A549 (cell line): ENCODE measurements at regions not wholly inside any gene's neighbourhood (a gene's known extent, or its start where the extent isn't known, plus 50 kb on each side); places are given as distances from the start of the nearest gene placed in this dataset.
A peak's percentile ranks its signal among the peaks of the same experiment; 100 is the strongest.

Experiments
- ATAC-seq, 2 experiments: fragments of 200-7000 bp in 1 of 2; fragments of >200 bp in 1 of 2; cut with Nextera tagmentation in 1 of 2; cut with Tn5 transposase in 1 of 2; 3 replicates each; pipeline versions ENCODE4 v1.8.0 to v1.9.1; 2018 to 2020; ENCODE audit warnings: mild to moderate bottlenecking in 1 of 2, moderate library complexity in 1 of 2
- CTCF ChIA-PET: fragments of 300-600 bp; sonication (Branson Sonifier 250); formaldehyde crosslinking; extraction: SDS; loops from one replicate; lab custom pipeline; 2021; ENCODE audit warnings: antibody characterized with exemption, inconsistent platforms; lab: Yijun Ruan, JAX
- POLR2A ChIA-PET: fragments of 350-600 bp; formaldehyde crosslinking; extraction: SDS; loops from one replicate; lab custom pipeline; 2021; ENCODE audit warnings: antibody characterized with exemption, inconsistent platforms; lab: Yijun Ruan, JAX
- DNase-seq, 2 experiments: peaks; one replicate each; pipeline versions ENCODE4 v3.0.0 to v3.0.0-alpha.2; 2011 to 2016; ENCODE audit warnings: low read depth in 1 of 2, low spot score in 1 of 2
- FAIRE-seq: peaks from 2 replicates; lab custom pipeline; 2011; peaks lifted over from hg19 to GRCh38; lab: Jason Lieb, UNC
- H3K27ac ChIP-seq, 2 experiments: fragments of >200 bp; sonication (Bioruptor Twin); formaldehyde crosslinking; 3 replicates each; pipeline ENCODE4 v1.5.1; 2016 to 2017
- H3K4me1 ChIP-seq: fragments of >200 bp; sonication (Bioruptor Twin); formaldehyde crosslinking; 3 replicates; pipeline ENCODE4 v1.6.1; 2016
- H3K4me2 ChIP-seq: fragments of >200 bp; sonication (Bioruptor Twin); formaldehyde crosslinking; 3 replicates; pipeline ENCODE4 v1.6.1; 2016
- H3K4me3 ChIP-seq: fragments of >200 bp; sonication (Bioruptor Twin); formaldehyde crosslinking; 3 replicates; pipeline ENCODE4 v1.5.1; 2016
- H3K9me3 ChIP-seq: fragments of >200 bp; sonication (Bioruptor Twin); formaldehyde crosslinking; 3 replicates; pipeline ENCODE4 v1.6.1; 2016
- CBX8 ChIP-seq: fragments of 200-600 bp; sonication (generic); IDR thresholded peaks from 2 replicates; pipeline ENCODE4 v1.6.1; 2016
- EHF ChIP-seq: fragments of 250-450 bp; sonication (Bioruptor Pico); IDR thresholded peaks from 2 replicates; pipeline ENCODE4 v1.5.0; 2020; ENCODE audit warnings: mild to moderate bottlenecking
- EHMT2 ChIP-seq: fragments of 200-600 bp; sonication (generic); IDR thresholded peaks from 2 replicates; pipeline ENCODE4 v1.6.1; 2016; ENCODE audit warnings: antibody characterized with exemption, low read depth, mild to moderate bottlenecking, moderate library complexity
- ESRRA ChIP-seq: fragments of 150-350 bp; IDR thresholded peaks from 2 replicates; pipeline ENCODE4 v1.6.1; 2014; ENCODE audit warnings: mild to moderate bottlenecking, low read length, borderline replicate concordance
- FOSL2 ChIP-seq, 2 experiments: fragments of 450-650 bp in 1 of 2; fragments of >200 bp in 1 of 2; sonication (Bioruptor Twin) in 1 of 2; formaldehyde crosslinking; IDR thresholded peaks; 2 replicates each; pipeline versions ENCODE4 v1.5.0 to v1.6.1; 2016 to 2020; ENCODE audit warnings: mild to moderate bottlenecking in 1 of 2, moderate library complexity in 1 of 2
- GATA3 ChIP-seq: IDR thresholded peaks from 2 replicates; pipeline ENCODE4 v1.6.1; 2012; ENCODE audit warnings: borderline replicate concordance
- KDM5A ChIP-seq: fragments of 200-600 bp; sonication (generic); IDR thresholded peaks from 2 replicates; pipeline ENCODE4 v1.6.1; 2016; ENCODE audit warnings: antibody characterized with exemption, mild to moderate bottlenecking
- MAFK ChIP-seq: fragments of 450-650 bp; IDR thresholded peaks from 2 replicates; pipeline ENCODE4 v1.6.1; 2014; ENCODE audit not compliant: partially characterized antibody
- MAZ ChIP-seq: fragments of 150-350 bp; IDR thresholded peaks from 2 replicates; pipeline ENCODE4 v1.6.1; 2014; ENCODE audit warnings: antibody characterized with exemption, low read depth, low read length, borderline replicate concordance
- NR3C1 ChIP-seq: fragments of >200 bp; sonication (Bioruptor Twin); formaldehyde crosslinking; IDR thresholded peaks from 3 replicates; pipeline ENCODE4 v1.6.1; 2017
- PBX3 ChIP-seq: IDR thresholded peaks from 2 replicates; pipeline ENCODE4 v1.6.1; 2012
- PHF8 ChIP-seq: fragments of 200-600 bp; sonication (generic); IDR thresholded peaks from 2 replicates; pipeline ENCODE4 v1.6.1; 2016; ENCODE audit warnings: low read depth, mild to moderate bottlenecking, antibody characterized with exemption, moderate library complexity, borderline replicate concordance
- RCOR1 ChIP-seq: fragments of 150-350 bp; IDR thresholded peaks from 2 replicates; pipeline ENCODE4 v1.6.1; 2014; ENCODE audit warnings: antibody characterized with exemption, low read length, low read depth
- RFX5 ChIP-seq: fragments of 450-650 bp; IDR thresholded peaks from 2 replicates; pipeline ENCODE4 v1.7.1; 2014; ENCODE audit warnings: antibody characterized with exemption, mild to moderate bottlenecking, moderate library complexity
- RNF2 ChIP-seq: fragments of 200-600 bp; sonication (generic); IDR thresholded peaks from 2 replicates; pipeline ENCODE4 v1.6.1; 2016; ENCODE audit warnings: low read depth, mild to moderate bottlenecking, antibody characterized with exemption, moderate library complexity, borderline replicate concordance
- TFCP2L1 ChIP-seq: fragments of 250-450 bp; sonication (Bioruptor Pico); IDR thresholded peaks from 2 replicates; pipeline ENCODE4 v1.5.0; 2021; ENCODE audit warnings: mild to moderate bottlenecking
- ZC3H11A ChIP-seq: fragments of 450-650 bp; IDR thresholded peaks from 2 replicates; pipeline ENCODE4 v1.6.1; 2014; ENCODE audit warnings: antibody characterized with exemption, mild to moderate bottlenecking
- ZNF302 ChIP-seq: fragments of 250-450 bp; sonication (Bioruptor Pico); IDR thresholded peaks from 2 replicates; pipeline ENCODE4 v1.9.0; 2021; ENCODE audit warnings: inconsistent platforms, mild to moderate bottlenecking, moderate library complexity
- WGBS: methylation state at CpG from one replicate; pipeline ENCODE4 v1.1.6; 2017; ENCODE audit errors: missing lambda C conversion rate; 5-methylcytosine and 5-hydroxymethylcytosine counted together
- TF ChIP-seq, protein P1 (sequence below): fragments of 200-600 bp; sonication (generic); IDR thresholded peaks from 2 replicates; pipeline ENCODE4 v1.6.1; 2016; ENCODE audit warnings: antibody characterized with exemption, mild to moderate bottlenecking, moderate library complexity

DNA sequence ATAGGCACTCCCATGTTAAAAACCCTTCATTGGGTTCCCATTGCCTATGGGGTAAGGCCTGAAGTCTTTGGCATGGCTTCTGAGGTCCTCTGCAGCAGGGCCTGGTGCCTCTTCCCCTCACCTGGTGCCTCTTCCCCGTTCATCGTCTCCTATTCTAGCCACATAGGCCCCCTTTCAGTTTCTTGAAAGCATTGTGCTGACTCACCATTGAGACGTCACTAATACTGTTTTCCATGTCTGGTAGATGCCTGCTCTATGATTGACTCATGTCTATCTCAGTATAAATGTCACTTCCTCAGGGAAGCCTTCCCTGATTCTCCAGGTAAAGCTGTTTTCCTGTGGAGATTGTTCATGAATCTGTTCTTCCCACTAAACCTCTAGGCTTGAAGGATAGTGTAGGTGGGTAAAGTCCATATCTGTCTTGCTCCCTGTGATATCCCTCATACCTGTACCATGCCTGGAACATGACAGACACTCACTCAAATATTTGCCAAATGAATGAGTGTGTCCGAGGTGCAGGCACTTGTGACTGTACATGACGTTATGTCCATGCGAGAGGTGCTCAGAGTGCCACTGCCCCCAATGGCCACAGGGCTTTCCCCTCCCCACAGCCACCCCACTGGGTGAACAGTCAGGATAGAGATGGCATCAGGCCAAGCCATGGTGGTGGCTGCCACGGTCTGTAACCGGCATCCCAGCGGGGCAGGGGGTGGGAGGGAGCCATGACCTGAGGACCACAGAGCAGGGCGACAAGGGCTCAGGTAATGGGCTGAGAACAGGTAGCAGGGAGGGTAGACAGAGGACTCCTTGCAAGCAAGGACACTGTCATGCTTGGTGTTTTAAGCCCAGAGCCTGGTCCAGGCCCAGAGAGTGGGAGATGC is 85.2 kb upstream of the FAM20A start:
- FAIRE-seq, result no peak

DNA sequence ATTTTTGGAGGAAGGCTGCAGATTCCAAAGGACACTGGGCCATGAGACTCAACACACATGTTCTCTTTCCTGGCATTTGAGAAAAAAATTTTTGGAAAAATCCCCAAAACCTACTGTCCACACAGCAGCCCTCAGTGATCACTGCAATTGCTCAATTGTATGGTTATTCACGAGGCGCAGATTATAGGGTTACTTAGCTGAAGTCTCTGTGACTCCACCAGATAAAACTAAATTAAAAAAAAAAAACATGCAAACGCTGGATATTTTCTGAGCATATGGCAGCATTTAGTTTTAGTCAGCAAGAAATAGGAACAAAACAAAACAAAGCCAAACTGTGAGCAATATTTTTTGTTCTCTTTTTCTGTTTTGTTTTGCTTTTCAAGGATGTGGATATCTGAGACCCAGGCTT is 83.8 kb upstream of the FAM20A start:
- no peak for TF ChIP-seq ESRRA
- no peak for TF ChIP-seq RCOR1
- no peak for TF ChIP-seq CBX8
- no peak for TF ChIP-seq FOSL2 (IDR thresholded peaks at IDR 0.05)
- no peak for TF ChIP-seq FOSL2 (CRISPR knock-in tag; IDR thresholded peaks at IDR 0.05)
- TF ChIP-seq, protein P1, sequence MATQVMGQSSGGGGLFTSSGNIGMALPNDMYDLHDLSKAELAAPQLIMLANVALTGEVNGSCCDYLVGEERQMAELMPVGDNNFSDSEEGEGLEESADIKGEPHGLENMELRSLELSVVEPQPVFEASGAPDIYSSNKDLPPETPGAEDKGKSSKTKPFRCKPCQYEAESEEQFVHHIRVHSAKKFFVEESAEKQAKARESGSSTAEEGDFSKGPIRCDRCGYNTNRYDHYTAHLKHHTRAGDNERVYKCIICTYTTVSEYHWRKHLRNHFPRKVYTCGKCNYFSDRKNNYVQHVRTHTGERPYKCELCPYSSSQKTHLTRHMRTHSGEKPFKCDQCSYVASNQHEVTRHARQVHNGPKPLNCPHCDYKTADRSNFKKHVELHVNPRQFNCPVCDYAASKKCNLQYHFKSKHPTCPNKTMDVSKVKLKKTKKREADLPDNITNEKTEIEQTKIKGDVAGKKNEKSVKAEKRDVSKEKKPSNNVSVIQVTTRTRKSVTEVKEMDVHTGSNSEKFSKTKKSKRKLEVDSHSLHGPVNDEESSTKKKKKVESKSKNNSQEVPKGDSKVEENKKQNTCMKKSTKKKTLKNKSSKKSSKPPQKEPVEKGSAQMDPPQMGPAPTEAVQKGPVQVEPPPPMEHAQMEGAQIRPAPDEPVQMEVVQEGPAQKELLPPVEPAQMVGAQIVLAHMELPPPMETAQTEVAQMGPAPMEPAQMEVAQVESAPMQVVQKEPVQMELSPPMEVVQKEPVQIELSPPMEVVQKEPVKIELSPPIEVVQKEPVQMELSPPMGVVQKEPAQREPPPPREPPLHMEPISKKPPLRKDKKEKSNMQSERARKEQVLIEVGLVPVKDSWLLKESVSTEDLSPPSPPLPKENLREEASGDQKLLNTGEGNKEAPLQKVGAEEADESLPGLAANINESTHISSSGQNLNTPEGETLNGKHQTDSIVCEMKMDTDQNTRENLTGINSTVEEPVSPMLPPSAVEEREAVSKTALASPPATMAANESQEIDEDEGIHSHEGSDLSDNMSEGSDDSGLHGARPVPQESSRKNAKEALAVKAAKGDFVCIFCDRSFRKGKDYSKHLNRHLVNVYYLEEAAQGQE, result no peak
- no peak for TF ChIP-seq PBX3
- no peak for TF ChIP-seq NR3C1
- TF ChIP-seq MAZ, result no peak
- no peak for TF ChIP-seq RNF2
- TF ChIP-seq EHF (CRISPR knock-in tag), result no peak
- no peak for TF ChIP-seq KDM5A
- TF ChIP-seq EHMT2, result no peak
- TF ChIP-seq TFCP2L1 (CRISPR knock-in tag), result no peak
- no peak for TF ChIP-seq PHF8
- TF ChIP-seq ZNF302 (CRISPR knock-in tag), result no peak
- TF ChIP-seq ZC3H11A, result no peak
- no peak for TF ChIP-seq RFX5
- no peaks in the 10 kb centered on the region for H3K9me3 ChIP-seq
- no peak overlapping the region for H3K4me2 ChIP-seq
- FAIRE-seq (no peak), DNase-seq (no peak), ATAC-seq (no peak)
- no peak overlapping the region for H3K27ac ChIP-seq
- CTCF ChIA-PET, result interaction anchor here (1.9 kb wide), 1 partner anchor 10 kb away, joined by 6 read pairs; no protein-coding TSS in a partner anchor
- WGBS, result 69% methylated on average over 3 of the region's 3 CpGs
- POLR2A ChIA-PET, result no interaction called here
- no peak overlapping the region for H3K4me3 ChIP-seq
- no peaks in the 10 kb centered on the region for H3K4me1 ChIP-seq

More for the DNA sequence above, 85.2 kb upstream of the FAM20A start:
- no peaks in the 10 kb centered on the region for H3K4me1 ChIP-seq
- DNase-seq (no peak), ATAC-seq (no peak)
- POLR2A ChIA-PET, result no interaction called here
- TF ChIP-seq MAFK (peak; percentile 11), RNF2 (no peak)
- TF ChIP-seq, all 56 proteins: peak for 1
- H3K27ac ChIP-seq, result no peak overlapping the region
- H3K9me3 ChIP-seq, result no peaks in the 10 kb centered on the region
- WGBS, result 72% methylated on average over 10 of the region's 10 CpGs
- no peak overlapping the region for H3K4me2 ChIP-seq
- no peak overlapping the region for H3K4me3 ChIP-seq
- CTCF ChIA-PET, result interaction anchor here (1.9 kb wide), 1 partner anchor 12 kb away, joined by 6 read pairs; no protein-coding TSS in a partner anchor

GRCh38 chr17:68682903-68683302 is 81.7 kb upstream of the FAM20A start:
- Histone ChIP-seq H3K9me3 (no peaks in the 10 kb centered on the region), H3K4me1 (no peaks in the 10 kb centered on the region), H3K4me3 (no peak overlapping the region), H3K27ac (no peak overlapping the region), H3K4me2 (no peak overlapping the region)
- FAIRE-seq (no peak), DNase-seq (no peak), ATAC-seq (no peak)
- whole genome bisulfite sequencing, result 23% methylated on average over 5 of the region's 5 CpGs
- POLR2A ChIA-PET, result no interaction called here
- CTCF ChIA-PET, result no interaction called here
- no peak for TF ChIP-seq GATA3
